Cardiac fibroblast (primary cell): ENCODE measurements at regions not wholly inside any gene's neighbourhood (a gene's known extent, or its start where the extent isn't known, plus 50 kb on each side); places are given as distances from the start of the nearest gene placed in this dataset.
A peak's percentile ranks its signal among the peaks of the same experiment; 100 is the strongest.
"Not testable (repeated sequence)": the region's sequence is repeated elsewhere in the genome, so short reads cannot be mapped to it uniquely, and the experiment has no call there.

Experiments
- DNase-seq, 2 donors: peaks; one replicate each; pipeline versions ENCODE4 v3.0.0 to v3.0.0-alpha.2; 2010; ENCODE audit warnings: low read depth in 2 of 2
- H3K4me3 ChIP-seq, 2 donors: replicated peaks in 1 of 2; 1 replicate in 1 of 2; 2 replicates in 1 of 2; pipeline ENCODE4 v1.5.1; 2011; ENCODE audit warnings: low read depth in 2 of 2, low read length in 2 of 2, mild to moderate bottlenecking in 2 of 2, moderate library complexity in 1 of 2
- TF ChIP-seq, protein P1 (sequence below): IDR thresholded peaks from one replicate; pipeline ENCODE4 v1.5.1; 2011; ENCODE audit warnings: low read depth, mild to moderate bottlenecking, low read length, inconsistent platforms

GRCh38 chr12:89774645-89775044, 66.0 kb upstream of the ATP2B1 start:
- TF ChIP-seq, protein P1, sequence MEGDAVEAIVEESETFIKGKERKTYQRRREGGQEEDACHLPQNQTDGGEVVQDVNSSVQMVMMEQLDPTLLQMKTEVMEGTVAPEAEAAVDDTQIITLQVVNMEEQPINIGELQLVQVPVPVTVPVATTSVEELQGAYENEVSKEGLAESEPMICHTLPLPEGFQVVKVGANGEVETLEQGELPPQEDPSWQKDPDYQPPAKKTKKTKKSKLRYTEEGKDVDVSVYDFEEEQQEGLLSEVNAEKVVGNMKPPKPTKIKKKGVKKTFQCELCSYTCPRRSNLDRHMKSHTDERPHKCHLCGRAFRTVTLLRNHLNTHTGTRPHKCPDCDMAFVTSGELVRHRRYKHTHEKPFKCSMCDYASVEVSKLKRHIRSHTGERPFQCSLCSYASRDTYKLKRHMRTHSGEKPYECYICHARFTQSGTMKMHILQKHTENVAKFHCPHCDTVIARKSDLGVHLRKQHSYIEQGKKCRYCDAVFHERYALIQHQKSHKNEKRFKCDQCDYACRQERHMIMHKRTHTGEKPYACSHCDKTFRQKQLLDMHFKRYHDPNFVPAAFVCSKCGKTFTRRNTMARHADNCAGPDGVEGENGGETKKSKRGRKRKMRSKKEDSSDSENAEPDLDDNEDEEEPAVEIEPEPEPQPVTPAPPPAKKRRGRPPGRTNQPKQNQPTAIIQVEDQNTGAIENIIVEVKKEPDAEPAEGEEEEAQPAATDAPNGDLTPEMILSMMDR: no peak
- DNase-seq: no peak
- H3K4me3 ChIP-seq: no peak overlapping the region

- TF ChIP-seq, protein P1: no peak
- H3K4me3 ChIP-seq: no peak overlapping the region
Measured at GRCh38 chr12:89770391-89770790, 61.8 kb upstream of the ATP2B1 start.

DNA sequence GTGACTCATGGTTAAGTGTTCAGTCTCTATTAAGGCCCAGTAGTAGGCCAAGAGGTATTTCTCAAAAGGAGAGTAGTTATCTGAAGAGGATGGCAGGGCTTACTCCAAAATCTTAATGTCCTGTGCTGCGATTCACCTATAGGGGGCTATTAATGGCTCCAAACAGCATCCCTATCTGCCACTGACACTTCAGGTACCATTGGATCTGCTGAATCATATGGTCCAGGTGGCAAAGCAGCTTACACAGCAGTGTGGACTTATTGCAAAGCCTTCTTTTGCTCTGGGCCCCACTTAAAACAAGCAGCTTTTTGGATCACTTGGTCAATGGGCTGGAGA, 60.8 kb upstream of the ATP2B1 start:
- TF ChIP-seq, protein P1: no peak
- no peak overlapping the region for H3K4me3 ChIP-seq
- no peak for DNase-seq

More at GRCh38 chr12:89770391-89770790, 61.8 kb upstream of the ATP2B1 start:
- peak in 1 of 2 donors; percentile 15 for DNase-seq

DNA sequence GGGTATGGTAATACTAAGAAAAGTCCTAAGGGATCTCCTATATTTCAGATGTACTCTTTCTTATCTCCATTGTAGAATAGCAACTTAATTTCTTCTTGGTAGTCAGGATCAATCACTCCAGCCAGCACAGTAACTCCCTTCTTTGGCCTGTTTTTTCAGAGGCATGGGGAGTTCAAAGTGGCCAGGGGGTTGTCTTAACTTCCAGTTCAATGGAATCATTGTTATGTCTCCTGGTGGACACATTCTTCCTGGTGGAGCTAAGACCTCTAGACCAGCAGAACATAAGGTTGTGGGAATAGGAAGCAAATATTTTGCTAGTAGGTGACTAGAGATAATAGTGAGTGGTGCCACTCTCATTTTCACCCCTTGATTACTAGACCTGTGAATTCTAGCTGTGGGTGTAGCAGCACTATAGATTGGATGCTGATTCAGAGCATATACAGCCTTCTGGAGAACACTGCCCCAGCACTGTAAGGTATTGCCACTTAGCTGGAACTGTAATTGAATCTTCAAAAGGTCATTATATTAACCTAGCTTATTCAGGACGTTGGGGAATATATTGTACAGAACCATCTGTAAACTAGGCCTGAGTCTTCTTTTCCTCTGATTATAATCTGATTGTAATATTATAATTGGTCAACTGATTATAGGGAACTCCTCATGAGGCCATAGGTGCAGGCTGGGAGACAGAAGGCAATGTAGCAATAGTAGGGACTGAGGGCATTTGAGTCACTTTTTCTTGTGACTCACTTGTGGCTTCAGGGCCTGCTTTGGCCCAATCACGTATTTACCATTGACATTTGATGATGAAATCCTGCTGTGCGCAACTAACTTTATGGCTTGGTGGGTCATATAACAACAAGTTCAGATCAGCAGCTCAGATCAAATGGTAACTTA, 60.2 kb upstream of the ATP2B1 start:
- peak; percentile 77 to 98 for DNase-seq
- TF ChIP-seq, protein P1: no peak
- H3K4me3 ChIP-seq: no peak overlapping the region

GRCh38 chr12:89765959-89766824, 57.6 kb upstream of the ATP2B1 start:
- H3K4me3 ChIP-seq: no peak overlapping the region
- TF ChIP-seq, protein P1: no peak
- no peak for DNase-seq

DNA sequence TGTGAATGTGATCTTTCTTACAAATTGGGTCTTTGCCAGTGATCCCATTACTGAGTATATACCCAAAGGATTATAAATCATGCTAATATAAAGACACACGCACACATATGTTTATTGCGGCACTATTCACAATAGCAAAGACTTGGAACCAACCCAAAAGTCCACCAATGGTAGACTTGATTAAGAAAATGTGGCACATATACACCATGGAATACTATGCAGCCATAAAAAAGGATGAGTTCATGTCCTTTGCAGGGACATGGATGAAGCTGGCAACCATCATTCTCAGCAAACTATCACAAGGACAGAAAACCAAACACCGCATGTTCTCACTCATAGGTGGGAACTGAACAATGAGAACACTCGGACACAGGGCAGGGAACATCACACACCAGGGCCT, 55.5 kb upstream of the ATP2B1 start:
- DNase-seq, H3K4me3 ChIP-seq: not testable (repeated sequence)
